ENCODE measurements at regions not wholly inside any gene's neighbourhood (a gene's known extent, or its start where the extent isn't known, plus 50 kb on each side); places are given as distances from the start of the nearest gene placed in this dataset.

- no peak for DNase-seq (ENCODE audit: low spot score)
Measured at GRCh38 chr3:27861046-27862036, 139.2 kb upstream of the EOMES start.

DNA sequence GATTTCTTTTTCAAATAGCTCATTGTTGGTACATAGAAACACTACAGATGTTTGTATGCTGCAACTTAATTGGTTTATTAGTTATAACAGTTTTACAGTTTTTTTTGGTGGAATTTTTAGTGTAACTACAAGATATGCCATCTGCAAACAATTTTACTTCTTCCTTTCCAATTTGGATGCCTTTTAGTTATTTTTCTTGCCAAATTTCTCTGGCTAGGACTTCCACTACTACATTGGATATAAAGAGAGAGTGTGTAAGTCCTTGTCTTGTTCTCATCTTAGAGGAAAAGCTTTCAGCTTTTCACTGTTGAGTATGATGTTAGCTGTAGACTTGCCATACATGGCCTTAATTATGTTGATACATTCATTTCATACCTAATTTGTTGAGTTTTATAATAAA lies 143.6 kb upstream of the EOMES start:
- no peak for DNase-seq (ENCODE audit: low spot score)

- no peak for DNase-seq (ENCODE audit: low spot score)
Measured at GRCh38 chr3:27869152-27869551, 147.0 kb upstream of the EOMES start.

- DNase-seq (ENCODE audit: low spot score) = no peak
Measured at GRCh38 chr3:27877061-27878013, 155.2 kb upstream of the EOMES start.

DNA sequence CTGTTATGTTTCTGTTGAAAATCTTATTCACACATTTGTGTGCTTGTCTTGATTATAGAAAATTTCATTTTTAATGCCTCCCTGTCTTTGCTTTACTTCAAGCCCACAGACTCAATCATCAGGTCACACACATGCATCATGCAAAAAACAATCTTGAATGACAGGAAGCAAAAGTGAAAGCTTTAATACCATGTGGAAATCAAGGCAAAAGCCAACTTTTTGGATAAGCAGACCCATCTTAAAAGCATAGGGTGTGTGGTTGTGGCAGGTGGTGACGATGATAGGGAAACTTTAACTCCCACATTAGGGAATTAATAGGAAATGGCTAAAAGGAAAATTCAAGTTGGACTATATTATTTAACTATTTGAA lies 155.9 kb upstream of the EOMES start:
- no peak for DNase-seq (ENCODE audit: low spot score)

GRCh38 chr3:27880969-27881892 lies 159.1 kb upstream of the EOMES start:
- no peak for DNase-seq (ENCODE audit: low spot score)

DNA sequence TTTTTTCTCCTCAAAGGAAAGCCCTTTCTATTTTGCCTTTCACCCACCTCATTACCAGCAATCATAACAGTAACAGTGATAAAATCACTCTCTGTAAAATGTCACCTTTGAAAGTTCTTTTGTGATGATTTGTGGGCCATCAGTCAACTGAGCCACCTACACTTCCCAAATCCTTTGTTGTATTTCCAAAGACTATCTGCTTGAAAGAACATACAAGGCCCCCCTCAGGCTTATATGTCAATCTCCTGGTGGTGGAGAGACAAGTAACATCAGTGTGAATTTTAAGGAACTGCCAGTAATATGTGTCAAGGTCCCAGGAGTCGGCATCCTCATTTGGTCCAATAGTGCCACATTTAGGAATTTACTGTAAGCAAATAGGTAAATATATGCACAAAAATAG lies 161.1 kb upstream of the EOMES start:
- no peak for DNase-seq (ENCODE audit: low spot score)

DNA sequence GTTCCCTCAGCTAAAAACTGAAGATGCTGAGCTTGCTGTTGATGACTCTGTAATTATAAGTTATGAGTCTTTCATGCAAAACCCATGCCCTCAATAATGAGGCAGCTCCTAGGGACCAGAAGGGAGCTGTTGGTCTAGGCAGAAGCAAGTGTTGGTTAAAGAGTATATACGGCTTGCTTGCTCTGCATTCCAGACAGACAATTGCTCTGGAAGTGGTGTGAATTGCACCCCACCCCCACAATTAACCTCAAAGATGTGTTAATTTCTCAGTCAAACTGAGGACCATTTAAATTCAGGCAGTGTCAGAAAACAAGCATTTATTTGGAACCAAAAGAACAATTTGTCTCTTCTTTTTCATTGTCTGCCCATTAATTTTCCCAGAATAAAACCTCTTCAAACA lies 163.5 kb upstream of the EOMES start:
- no peak for DNase-seq (ENCODE audit: low spot score)

DNA sequence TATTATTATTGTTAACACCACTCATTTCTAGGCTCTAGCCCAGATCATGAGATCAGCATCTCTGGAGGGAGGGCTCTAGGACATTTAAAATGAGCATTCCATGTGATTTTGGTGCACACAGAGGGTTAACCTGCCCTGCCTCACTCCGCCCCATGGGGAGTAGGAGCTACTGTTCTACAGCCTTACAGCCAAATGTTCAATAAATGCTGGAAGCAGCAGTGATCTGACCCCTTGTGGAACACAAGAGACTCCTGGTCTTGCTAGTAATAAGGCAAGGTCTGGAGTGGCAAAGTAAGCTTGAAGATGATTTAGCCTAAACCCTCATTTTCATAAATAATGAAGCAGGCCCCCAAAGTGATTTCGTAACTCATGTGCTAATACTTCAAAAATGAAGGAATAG lies 166.4 kb upstream of the EOMES start:
- no peak for DNase-seq (ENCODE audit: low spot score)

GRCh38 chr3:27889745-27890144 lies 167.6 kb upstream of the EOMES start:
- DNase-seq (ENCODE audit: low spot score) = no peak

DNA sequence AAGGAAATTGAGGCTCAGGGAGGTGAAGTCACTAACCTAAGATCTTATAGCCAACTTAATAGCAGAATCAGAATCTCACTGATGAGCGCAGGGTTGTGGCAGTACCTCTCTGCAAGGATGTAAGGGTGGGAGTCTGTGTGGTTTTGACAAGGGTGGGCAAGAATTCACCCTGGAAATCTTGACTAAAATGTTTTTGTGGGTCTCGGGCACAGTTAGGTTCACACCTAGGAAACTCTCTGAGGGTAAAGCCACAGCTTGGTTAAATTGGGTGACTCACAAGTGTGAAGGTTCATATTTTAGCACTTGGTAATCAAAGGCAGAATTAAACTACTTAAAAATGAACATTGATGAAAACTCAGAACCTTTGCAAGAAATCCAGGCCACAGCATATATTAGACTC lies 178.2 kb upstream of the EOMES start:
- DNase-seq (ENCODE audit: low spot score) = no peak

DNA sequence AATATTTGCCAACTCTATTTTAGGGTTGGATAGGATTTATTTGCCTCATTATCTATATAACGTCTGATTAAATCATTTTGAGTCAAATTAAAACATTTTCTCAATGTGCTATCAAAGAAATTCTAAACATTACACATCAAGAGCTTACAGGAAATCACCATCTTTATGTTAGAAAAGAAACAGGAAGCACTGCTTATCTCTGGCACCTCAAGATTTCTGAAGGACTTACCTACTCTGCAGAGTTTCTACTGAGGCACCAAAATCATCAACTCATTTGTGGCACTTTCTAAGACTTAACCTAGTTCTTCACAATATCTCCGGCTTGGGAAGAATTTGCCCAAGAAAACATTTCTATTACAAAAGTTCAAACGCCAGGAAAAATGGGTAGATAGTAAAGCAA lies 181.3 kb upstream of the EOMES start:
- DNase-seq (ENCODE audit: low spot score) = no peak

DNA sequence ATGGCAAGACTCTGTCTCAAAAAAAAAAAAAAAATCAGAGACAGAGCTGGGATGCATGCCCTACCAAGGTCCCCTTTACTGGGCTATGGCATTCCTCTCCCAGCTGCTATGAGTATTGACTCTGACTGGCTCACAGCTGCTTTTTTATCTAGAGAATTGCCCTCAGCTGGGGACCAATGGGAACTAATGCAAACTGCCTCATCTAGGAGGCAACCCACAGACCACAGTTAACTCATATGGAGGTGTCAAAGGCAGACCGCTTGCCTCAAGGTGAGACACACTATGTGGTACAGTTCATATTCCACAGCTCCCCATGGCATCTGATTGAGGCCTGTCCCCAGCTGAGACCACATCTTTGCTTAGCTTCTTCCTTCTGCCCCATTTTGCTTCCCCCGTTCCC lies 183.5 kb upstream of the EOMES start:
- no peak for DNase-seq (ENCODE audit: low spot score)

- DNase-seq (ENCODE audit: low spot score) = no peak
Measured at GRCh38 chr3:27907148-27907547, 185.0 kb upstream of the EOMES start.

DNA sequence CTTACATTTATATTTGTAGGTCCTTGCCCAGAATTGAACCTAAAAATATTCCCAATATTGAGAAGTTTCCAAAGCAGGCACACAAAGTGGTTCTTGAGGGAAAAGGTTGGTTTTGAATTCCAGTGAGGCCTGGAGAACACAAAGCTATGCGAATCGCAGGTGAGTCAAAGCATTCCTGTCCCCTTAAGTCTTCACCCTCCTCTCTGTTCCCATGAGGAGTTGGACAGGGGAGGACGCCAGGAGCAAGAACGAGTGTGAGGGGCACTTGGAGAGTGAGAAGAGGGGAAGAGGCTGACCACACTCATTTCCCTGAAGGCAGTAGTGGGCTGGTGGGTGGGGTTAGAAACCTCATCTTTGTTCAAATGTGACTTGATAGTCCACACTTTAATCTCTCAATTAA lies 185.8 kb upstream of the EOMES start:
- no peak for DNase-seq (ENCODE audit: low spot score)

DNA sequence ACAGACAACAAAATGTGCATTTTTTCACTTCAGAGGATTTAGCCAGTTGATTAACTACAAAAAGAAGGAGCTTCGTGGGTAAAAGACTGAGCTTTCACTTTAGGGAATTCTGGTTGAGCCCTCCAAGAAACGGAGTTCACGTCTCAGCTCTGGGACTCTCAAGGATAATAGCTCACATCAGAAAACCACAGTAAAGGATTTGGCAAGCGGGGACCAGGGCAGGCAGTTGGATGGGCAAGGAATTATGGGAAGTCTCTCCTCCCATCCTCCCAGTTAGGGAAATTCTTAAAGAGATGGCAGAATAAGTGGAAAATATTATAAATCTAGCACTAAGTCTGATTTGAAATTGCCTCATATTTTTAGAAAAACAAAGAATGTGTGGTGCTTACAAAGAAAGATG lies 188.3 kb upstream of the EOMES start:
- DNase-seq (ENCODE audit: low spot score) = no peak

- DNase-seq (ENCODE audit: low spot score) = no peak
Measured at GRCh38 chr3:27914199-27914598, 192.1 kb upstream of the EOMES start.

DNA sequence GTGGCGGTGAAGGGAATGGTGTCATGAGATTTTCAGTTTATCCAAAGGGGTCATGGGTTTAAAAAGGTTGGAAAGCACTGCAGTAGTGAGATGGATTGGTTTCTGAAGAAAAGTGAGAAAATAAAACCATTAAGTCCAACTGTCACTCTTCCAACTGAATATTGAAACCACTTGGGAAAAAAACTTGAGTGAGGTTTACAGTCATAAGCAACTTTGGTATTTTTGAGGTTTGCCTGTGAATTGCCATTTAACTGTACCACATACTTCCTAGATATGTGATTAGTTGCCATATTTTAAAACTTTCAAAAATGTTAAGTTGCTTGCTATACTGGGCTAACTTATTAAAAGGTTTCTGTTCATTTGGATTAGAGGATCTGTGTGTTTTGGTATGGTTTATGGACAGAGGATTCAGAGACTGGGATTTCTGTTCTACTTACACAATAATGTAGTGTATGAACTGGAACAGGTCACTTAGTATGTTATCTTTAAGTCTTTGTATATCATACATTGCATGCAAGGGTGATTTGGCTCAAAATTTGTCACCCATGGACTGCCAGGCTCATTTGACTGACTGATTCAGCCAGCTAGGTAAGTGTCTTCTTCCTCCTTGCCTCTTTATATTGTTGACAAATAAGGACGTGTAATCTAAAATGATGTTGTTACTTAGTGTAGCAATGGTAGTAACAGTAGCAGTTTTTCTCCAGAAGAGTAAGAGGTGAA lies 201.4 kb upstream of the EOMES start:
- DNase-seq (ENCODE audit: low spot score) = no peak

- no peak for DNase-seq (ENCODE audit: low spot score)
Measured at GRCh38 chr3:27927882-27928281, 205.8 kb upstream of the EOMES start.

DNA sequence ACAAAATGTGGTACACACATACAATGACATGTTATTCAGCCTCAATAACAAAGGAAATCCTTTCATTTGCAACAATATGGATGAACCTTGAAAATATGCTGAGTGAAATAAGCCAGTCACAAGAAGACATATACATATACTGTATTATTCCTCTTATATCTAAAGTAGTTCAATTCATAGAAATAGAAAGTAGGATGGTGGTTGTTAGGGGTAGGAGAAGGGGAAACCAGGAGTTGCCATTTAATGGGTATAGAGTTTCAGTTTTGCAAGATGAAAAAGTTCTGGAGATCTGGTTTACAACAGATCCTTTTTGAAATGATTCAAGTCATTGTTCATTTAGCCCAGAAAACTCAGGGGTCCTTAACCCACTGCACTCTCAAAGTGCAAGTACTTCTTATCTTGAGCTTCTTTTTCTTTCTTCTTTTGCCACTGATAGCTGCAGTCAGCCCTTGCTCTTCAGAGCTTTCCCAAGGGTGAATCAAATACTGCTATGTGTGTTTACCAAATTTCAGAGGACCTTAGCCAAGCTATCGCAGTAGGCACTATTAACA lies 208.0 kb upstream of the EOMES start:
- no peak for DNase-seq (ENCODE audit: low spot score)
